HCT116 (cell line): ENCODE measurements at regions not wholly inside any gene's neighbourhood (a gene's known extent, or its start where the extent isn't known, plus 50 kb on each side); places are given as distances from the start of the nearest gene placed in this dataset.

Experiments
- ATAC-seq: fragments of 200-7000 bp; cut with Tn5 transposase; 2 replicates; pipeline ENCODE4 v1.9.1; 2020; ENCODE audit warnings: mild to moderate bottlenecking, moderate library complexity
- BruUV-seq: library from RNA; stranded (reverse); fragments of 400-500 nt; replicated peaks from 2 replicates; lab custom pipeline; 2021; lab: Mats Ljungman, UMichigan
- CTCF ChIA-PET: fragments of 300-600 bp; sonication (Branson Sonifier 250); formaldehyde crosslinking; loops from one replicate; lab custom pipeline; 2021; ENCODE audit warnings: antibody characterized with exemption; lab: Charles Lee
- POLR2A ChIA-PET: fragments of 300-600, 350-600 bp; sonication (Branson Sonifier 250); formaldehyde crosslinking; loops from one replicate; lab custom pipeline; 2021; ENCODE audit warnings: antibody characterized with exemption; lab: Charles Lee
- RAD21 ChIA-PET, 2 experiments: fragments of 300-600 bp; sonication (Branson Sonifier 250); formaldehyde crosslinking; loops; one replicate each; lab custom pipeline; 2023; ENCODE audit warnings: low total read pairs in 2 of 2; ENCODE audit not compliant: uncharacterized antibody in 2 of 2, unreplicated experiment in 2 of 2, low non-redundant PET in 1 of 2; lab: Charles Lee
- DNase-seq: peaks from one replicate; pipeline ENCODE4 v3.0.0-alpha.2; 2010; ENCODE audit warnings: low read depth, low spot score
- H2AFZ ChIP-seq: fragments of 200-600 bp; shearing (Covaris generic), sonication (generic); 2 replicates; pipeline ENCODE4 v1.6.1; 2017; ENCODE audit warnings: low read depth, mixed run types, mixed read lengths, antibody characterized with exemption, low read length; ENCODE audit not compliant: poor library complexity, severe bottlenecking
- H3K27ac ChIP-seq: 2 replicates; pipeline ENCODE4 v1.5.1; 2012; ENCODE audit warnings: low read depth, low read length
- H3K27me3 ChIP-seq: fragments of 200-600 bp; sonication (generic); 2 replicates; pipeline ENCODE4 v1.6.1; 2016; ENCODE audit warnings: mixed run types, low read length, mixed read lengths; ENCODE audit not compliant: insufficient read depth
- H3K36me3 ChIP-seq, 2 experiments: fragments of 200-500 bp in 1 of 2; fragments of 200-600 bp in 1 of 2; sonication (Bioruptor generic) in 1 of 2; sonication (generic) in 1 of 2; 2 replicates each; pipeline versions ENCODE4 v1.5.1 to v1.6.1; 2014 to 2016; ENCODE audit warnings: low read length in 2 of 2, inconsistent platforms in 1 of 2, mixed read lengths in 1 of 2, mixed run types in 1 of 2; ENCODE audit not compliant: insufficient read depth in 2 of 2, control insufficient read depth in 1 of 2
- H3K4me1 ChIP-seq, 2 experiments: fragments of 200-600 bp in 1 of 2; sonication (generic) in 1 of 2; 2 replicates each; pipeline versions ENCODE4 v1.5.1 to v1.6.1; 2012 to 2017; ENCODE audit warnings: low read length in 2 of 2, inconsistent platforms in 1 of 2, mild to moderate bottlenecking in 1 of 2, mixed read lengths in 1 of 2, mixed run types in 1 of 2, moderate library complexity in 1 of 2; ENCODE audit not compliant: insufficient read depth in 2 of 2, control insufficient read depth in 1 of 2
- H3K4me2 ChIP-seq: fragments of 200-600 bp; sonication (generic); 2 replicates; pipeline ENCODE4 v1.6.1; 2017; ENCODE audit warnings: mixed run types, low read length, mixed read lengths
- H3K4me3 ChIP-seq, 2 experiments: fragments of 200-600 bp in 1 of 2; sonication (generic) in 1 of 2; replicated peaks in 1 of 2; 2 replicates each; pipeline ENCODE4 v1.5.1; 2011 to 2016; ENCODE audit warnings: low read length in 2 of 2, control low read depth in 1 of 2, low read depth in 1 of 2, mild to moderate bottlenecking in 1 of 2, mixed read lengths in 1 of 2, mixed run types in 1 of 2
- H3K79me2 ChIP-seq: fragments of 200-600 bp; sonication (generic); 2 replicates; pipeline ENCODE4 v1.6.1; 2017; ENCODE audit warnings: mild to moderate bottlenecking, mixed run types, low read length, moderate library complexity, mixed read lengths; ENCODE audit not compliant: insufficient read depth
- H3K9ac ChIP-seq: fragments of 200-600 bp; sonication (generic); 2 replicates; pipeline ENCODE4 v1.6.1; 2016; ENCODE audit warnings: low read length, mixed read lengths
- H3K9me2 ChIP-seq: fragments of 200-600 bp; sonication (generic), shearing (Covaris generic); 2 replicates; pipeline ENCODE4 v1.6.1; 2017; ENCODE audit warnings: mixed run types, mild to moderate bottlenecking, moderate library complexity; ENCODE audit not compliant: insufficient read depth
- H3K9me3 ChIP-seq, 2 experiments: fragments of 200-500 bp in 1 of 2; fragments of 200-600 bp in 1 of 2; sonication (Bioruptor generic) in 1 of 2; sonication (generic) in 1 of 2; 2 replicates each; pipeline ENCODE4 v1.6.1; 2014 to 2017; ENCODE audit warnings: low read length in 2 of 2, mixed read lengths in 2 of 2, inconsistent platforms in 1 of 2, low read depth in 1 of 2, mild to moderate bottlenecking in 1 of 2, mixed run types in 1 of 2, moderate library complexity in 1 of 2; ENCODE audit not compliant: control insufficient read depth in 1 of 2, insufficient read depth in 1 of 2
- H4K20me1 ChIP-seq: fragments of 200-600 bp; sonication (generic), shearing (Covaris generic); 2 replicates; pipeline ENCODE4 v1.6.1; 2017; ENCODE audit warnings: mixed run types, mild to moderate bottlenecking, moderate library complexity; ENCODE audit not compliant: insufficient read depth
- CBX3 ChIP-seq: IDR thresholded peaks from 2 replicates; pipeline ENCODE4 v1.6.1; 2012; ENCODE audit warnings: low read depth
- EZH2 ChIP-seq: fragments of 200-600 bp; sonication (generic); IDR thresholded peaks from 2 replicates; pipeline ENCODE4 v1.6.1; 2017; ENCODE audit warnings: antibody characterized with exemption, mixed run types
- POLR2A ChIP-seq: IDR thresholded peaks from 2 replicates; pipeline ENCODE4 v1.7.0; 2011; ENCODE audit warnings: borderline replicate concordance; ENCODE audit not compliant: insufficient read depth, insufficient read length; ENCODE audit errors: extremely low read depth
- POLR2AphosphoS5 ChIP-seq: IDR thresholded peaks from 2 replicates; pipeline ENCODE4 v1.6.1; 2011; ENCODE audit warnings: mild to moderate bottlenecking, low read depth, low read length, moderate library complexity
- SP1 ChIP-seq: IDR thresholded peaks from 2 replicates; pipeline ENCODE4 v1.6.1; 2012; ENCODE audit warnings: low read depth
- SRF ChIP-seq: IDR thresholded peaks from 2 replicates; pipeline ENCODE4 v1.6.1; 2012; ENCODE audit warnings: low read depth
- intact Hi-C: fragments of 100-400 bp; cut with micrococcal nuclease; formaldehyde crosslinking; loops from 2 replicates; pipeline ENCODE4 v1.10.0; 2022
- TF ChIP-seq, protein P1 (sequence below): IDR thresholded peaks from 2 replicates; pipeline ENCODE4 v1.6.1; 2011; ENCODE audit warnings: mild to moderate bottlenecking, low read length, moderate library complexity; ENCODE audit not compliant: insufficient replicate concordance; ENCODE audit errors: extremely low read depth
- TF ChIP-seq, protein P2 (sequence below): IDR thresholded peaks from 2 replicates; pipeline ENCODE4 v1.6.1; 2012
- TF ChIP-seq, protein P3 (sequence below): IDR thresholded peaks from 2 replicates; pipeline ENCODE4 v1.6.1; 2012; ENCODE audit warnings: low read depth

DNA sequence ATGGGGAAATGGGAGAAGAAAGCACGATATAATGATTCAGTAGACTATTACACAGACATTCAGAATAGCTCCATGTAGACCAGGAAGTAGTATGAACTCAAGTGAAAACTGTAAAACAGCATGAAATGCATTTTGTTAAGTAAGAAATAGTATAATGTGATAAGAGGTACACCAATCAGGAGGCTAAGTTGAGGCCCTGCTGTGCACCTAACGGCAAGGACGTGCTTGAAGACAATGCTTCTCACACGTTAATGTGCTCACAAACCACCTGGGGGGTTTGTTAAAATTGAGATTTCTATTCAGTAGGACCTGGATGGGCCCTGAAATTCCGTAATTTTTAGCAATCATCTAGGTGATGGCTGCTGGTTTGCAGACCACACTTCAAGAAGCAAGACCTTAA, 178.9 kb upstream of the SULF2 start:
- Histone ChIP-seq H3K36me3 (no peaks in the 10 kb centered on the region), H4K20me1 (no peaks in the 10 kb centered on the region), H3K4me2 (no peak overlapping the region), H3K27ac (no peak overlapping the region), H3K4me1 (peaks cover 0 to 10% of the 10 kb centered on the region in 2 experiments; a peak in 2 of 4 replicates), H3K4me3 (no peak overlapping the region), H3K79me2 (no peaks in the 10 kb centered on the region), H3K9ac (no peak overlapping the region), H2AFZ (no peak overlapping the region), H3K9me3 (no peaks in the 10 kb centered on the region), H3K9me2 (no peaks in the 10 kb centered on the region), H3K27me3 (no peaks in the 10 kb centered on the region)
- no TSS peak for BruUV-seq
- ChIA-PET POLR2A (no interaction called here), CTCF (no interaction called here), RAD21 (no interaction called here)
- intact Hi-C loops = no loop called here
- ATAC-seq = no peak
- no peak for DNase-seq
- TF ChIP-seq EZH2 (no peak), SP1 (no peak), POLR2A (no peak), CBX3 (no peak), POLR2AphosphoS5 (no peak), SRF (no peak)
- TF ChIP-seq, protein P1, sequence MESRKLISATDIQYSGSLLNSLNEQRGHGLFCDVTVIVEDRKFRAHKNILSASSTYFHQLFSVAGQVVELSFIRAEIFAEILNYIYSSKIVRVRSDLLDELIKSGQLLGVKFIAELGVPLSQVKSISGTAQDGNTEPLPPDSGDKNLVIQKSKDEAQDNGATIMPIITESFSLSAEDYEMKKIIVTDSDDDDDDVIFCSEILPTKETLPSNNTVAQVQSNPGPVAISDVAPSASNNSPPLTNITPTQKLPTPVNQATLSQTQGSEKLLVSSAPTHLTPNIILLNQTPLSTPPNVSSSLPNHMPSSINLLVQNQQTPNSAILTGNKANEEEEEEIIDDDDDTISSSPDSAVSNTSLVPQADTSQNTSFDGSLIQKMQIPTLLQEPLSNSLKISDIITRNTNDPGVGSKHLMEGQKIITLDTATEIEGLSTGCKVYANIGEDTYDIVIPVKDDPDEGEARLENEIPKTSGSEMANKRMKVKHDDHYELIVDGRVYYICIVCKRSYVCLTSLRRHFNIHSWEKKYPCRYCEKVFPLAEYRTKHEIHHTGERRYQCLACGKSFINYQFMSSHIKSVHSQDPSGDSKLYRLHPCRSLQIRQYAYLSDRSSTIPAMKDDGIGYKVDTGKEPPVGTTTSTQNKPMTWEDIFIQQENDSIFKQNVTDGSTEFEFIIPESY = no peak
- TF ChIP-seq, protein P2, sequence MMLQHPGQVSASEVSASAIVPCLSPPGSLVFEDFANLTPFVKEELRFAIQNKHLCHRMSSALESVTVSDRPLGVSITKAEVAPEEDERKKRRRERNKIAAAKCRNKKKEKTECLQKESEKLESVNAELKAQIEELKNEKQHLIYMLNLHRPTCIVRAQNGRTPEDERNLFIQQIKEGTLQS = no peak
- TF ChIP-seq, protein P3, sequence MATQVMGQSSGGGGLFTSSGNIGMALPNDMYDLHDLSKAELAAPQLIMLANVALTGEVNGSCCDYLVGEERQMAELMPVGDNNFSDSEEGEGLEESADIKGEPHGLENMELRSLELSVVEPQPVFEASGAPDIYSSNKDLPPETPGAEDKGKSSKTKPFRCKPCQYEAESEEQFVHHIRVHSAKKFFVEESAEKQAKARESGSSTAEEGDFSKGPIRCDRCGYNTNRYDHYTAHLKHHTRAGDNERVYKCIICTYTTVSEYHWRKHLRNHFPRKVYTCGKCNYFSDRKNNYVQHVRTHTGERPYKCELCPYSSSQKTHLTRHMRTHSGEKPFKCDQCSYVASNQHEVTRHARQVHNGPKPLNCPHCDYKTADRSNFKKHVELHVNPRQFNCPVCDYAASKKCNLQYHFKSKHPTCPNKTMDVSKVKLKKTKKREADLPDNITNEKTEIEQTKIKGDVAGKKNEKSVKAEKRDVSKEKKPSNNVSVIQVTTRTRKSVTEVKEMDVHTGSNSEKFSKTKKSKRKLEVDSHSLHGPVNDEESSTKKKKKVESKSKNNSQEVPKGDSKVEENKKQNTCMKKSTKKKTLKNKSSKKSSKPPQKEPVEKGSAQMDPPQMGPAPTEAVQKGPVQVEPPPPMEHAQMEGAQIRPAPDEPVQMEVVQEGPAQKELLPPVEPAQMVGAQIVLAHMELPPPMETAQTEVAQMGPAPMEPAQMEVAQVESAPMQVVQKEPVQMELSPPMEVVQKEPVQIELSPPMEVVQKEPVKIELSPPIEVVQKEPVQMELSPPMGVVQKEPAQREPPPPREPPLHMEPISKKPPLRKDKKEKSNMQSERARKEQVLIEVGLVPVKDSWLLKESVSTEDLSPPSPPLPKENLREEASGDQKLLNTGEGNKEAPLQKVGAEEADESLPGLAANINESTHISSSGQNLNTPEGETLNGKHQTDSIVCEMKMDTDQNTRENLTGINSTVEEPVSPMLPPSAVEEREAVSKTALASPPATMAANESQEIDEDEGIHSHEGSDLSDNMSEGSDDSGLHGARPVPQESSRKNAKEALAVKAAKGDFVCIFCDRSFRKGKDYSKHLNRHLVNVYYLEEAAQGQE = no peak
